Astrocyte of the spinal cord (primary cell): ENCODE measurements at regions not wholly inside any gene's neighbourhood (a gene's known extent, or its start where the extent isn't known, plus 50 kb on each side); places are given as distances from the start of the nearest gene placed in this dataset.

Experiments used
- DNase-seq: peaks from one replicate; pipeline ENCODE4 v3.0.0; 2011; ENCODE audit warnings: low read depth, low spot score
- H3K4me3 ChIP-seq: 2 replicates; pipeline ENCODE4 v1.5.1; 2011; ENCODE audit warnings: low read depth, mild to moderate bottlenecking, low read length, moderate library complexity
- in situ Hi-C: cut with HindIII; loops from 2 replicates; pipeline ENCODE4 v1.10.0; 2017; ENCODE audit warnings: low sequenced_read_pairs
- TF ChIP-seq, protein P1 (sequence below): IDR thresholded peaks from 2 replicates; pipeline ENCODE4 v1.5.1; 2012; ENCODE audit warnings: low read depth, mild to moderate bottlenecking, low read length, inconsistent platforms

DNA sequence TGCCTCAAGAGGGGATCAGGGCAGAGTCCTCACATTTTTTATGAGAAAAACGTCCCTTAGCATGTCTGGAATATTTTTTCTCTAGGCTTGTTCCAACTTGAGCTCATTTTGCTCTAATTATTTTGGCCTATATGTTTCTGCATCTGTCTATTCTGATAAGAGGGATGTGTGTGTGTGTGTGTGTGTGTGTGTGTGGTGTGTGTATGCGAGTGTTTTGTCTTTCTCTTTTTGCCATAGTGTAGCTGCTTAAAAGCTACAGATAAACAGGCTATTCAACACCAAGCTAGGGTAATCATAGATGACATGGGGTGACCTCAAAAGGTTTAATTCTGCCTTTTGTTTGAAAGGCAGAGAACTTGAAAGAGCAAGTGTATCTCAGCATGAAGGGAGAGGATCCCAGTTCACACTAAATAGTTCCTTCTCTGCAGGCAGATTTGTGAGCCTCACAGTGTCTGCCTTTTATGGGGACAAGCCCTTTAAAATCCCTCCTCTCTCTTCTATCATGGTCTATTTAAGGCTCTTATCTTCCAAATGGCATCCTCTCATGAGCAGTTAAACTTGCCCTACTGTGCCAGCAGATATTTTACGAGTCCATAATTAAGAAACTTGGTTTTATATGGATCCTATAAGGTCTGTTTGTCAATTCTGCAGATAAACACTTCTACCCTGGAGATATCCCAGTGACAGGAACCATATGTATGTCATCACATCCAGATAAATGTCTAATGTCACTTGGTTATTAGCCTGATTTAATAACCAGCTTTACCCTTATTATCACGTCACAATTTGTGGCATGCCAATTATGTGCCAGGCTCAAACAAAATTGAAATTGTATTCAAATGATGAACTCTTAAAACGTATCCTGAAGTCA lies 202.9 kb upstream of the MTPN start:
- DNase-seq: no peak
- H3K4me3 ChIP-seq: no peak overlapping the region
- in situ Hi-C loops: no loop called here
- TF ChIP-seq, protein P1, sequence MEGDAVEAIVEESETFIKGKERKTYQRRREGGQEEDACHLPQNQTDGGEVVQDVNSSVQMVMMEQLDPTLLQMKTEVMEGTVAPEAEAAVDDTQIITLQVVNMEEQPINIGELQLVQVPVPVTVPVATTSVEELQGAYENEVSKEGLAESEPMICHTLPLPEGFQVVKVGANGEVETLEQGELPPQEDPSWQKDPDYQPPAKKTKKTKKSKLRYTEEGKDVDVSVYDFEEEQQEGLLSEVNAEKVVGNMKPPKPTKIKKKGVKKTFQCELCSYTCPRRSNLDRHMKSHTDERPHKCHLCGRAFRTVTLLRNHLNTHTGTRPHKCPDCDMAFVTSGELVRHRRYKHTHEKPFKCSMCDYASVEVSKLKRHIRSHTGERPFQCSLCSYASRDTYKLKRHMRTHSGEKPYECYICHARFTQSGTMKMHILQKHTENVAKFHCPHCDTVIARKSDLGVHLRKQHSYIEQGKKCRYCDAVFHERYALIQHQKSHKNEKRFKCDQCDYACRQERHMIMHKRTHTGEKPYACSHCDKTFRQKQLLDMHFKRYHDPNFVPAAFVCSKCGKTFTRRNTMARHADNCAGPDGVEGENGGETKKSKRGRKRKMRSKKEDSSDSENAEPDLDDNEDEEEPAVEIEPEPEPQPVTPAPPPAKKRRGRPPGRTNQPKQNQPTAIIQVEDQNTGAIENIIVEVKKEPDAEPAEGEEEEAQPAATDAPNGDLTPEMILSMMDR: no peak

DNA sequence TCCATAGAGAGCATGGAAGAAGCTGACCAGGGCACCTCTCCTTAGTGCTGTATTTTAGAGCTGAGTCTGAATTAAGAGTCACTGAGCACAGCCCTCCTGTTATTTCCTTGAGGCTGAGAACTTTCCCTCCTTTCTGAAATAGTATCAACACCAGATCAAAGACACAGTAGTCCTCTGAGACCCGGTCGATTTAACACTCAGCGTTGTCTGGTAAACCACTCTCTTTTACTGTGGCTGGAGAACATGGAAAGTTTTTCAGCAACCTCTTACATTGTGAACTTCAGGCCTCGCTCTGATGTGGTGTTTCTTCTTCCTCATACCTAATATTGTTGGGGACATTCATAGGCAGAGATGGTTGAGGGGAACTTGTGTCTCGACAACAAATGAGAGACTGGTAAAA lies 202.0 kb upstream of the MTPN start:
- DNase-seq: no peak
- H3K4me3 ChIP-seq: no peak overlapping the region
- in situ Hi-C loops: no loop called here
- TF ChIP-seq, protein P1: no peak

DNA sequence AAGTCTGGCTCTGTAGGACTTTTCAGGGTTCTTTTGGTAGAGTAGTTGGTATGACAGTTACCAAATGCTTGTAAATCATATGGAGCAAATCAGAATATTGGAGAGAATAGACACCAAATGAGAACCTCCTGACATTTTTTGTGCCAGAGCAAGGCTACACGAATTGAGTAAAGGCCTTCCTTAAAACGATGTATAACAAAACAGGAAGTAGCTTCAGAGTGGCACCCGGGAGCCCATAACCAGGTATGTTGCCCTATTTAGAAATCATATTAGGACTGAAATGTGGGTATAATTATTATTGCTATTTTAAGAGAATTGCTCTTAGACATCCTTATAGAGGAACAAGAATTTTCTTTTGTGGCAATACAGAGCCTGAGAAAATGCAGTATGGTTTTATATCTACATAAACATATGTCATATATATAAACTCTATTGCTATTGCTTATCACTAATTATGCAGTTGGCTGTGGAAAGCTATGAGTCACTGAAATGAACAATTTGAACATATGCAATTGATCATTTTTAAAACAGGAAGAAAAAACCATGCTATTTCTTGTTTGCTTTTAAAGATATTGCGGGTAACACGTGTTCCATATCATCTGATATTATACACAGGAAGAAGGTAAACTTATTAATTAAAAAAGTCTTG lies 197.4 kb upstream of the MTPN start:
- no peak for DNase-seq
- in situ Hi-C loops: no loop called here

DNA sequence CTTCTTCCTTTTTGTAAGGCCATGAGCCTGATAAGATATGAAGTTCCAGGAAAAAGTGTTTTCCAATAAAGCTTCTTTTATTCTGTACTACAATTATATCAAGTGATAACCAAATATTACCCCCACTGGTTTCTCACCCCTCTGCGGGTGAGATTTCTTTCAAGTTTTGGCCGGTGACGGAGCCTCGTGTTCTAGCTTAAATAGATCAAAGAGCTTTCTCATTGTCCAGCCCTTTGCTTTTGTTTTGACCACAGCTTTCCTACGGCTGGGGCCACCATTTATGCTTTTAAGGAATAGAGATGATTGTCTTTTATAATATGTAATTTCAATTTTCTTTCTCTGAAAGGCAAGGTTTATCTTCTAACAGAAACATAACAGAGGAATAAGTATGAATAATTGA lies 196.7 kb upstream of the MTPN start:
- in situ Hi-C loops: no loop called here
- no peak overlapping the region for H3K4me3 ChIP-seq
- TF ChIP-seq, protein P1: no peak
- DNase-seq: no peak

More for the DNA sequence above, 197.4 kb upstream of the MTPN start:
- TF ChIP-seq, protein P1: no peak
- H3K4me3 ChIP-seq: no peak overlapping the region

DNA sequence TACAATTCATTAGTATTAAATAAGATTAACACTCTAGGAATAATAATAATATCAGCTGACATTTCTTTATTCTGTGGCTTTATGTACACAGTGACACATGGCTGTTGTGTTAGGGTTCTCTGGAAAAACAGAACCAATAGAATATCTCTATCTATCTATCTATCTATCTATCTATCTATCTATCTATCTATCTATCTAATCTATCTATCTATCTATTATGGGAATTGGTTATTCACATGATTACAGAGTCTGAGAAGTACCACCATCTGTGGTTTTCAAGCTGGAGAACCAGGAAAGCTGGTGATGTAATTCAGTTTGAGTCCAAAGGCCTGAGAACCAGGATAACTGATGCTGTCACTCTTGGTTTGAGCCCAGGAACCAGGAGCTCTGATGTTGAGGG lies 194.1 kb upstream of the MTPN start:
- H3K4me3 ChIP-seq: no peak overlapping the region
- TF ChIP-seq, protein P1: no peak
- in situ Hi-C loops: no loop called here
- DNase-seq: no peak

DNA sequence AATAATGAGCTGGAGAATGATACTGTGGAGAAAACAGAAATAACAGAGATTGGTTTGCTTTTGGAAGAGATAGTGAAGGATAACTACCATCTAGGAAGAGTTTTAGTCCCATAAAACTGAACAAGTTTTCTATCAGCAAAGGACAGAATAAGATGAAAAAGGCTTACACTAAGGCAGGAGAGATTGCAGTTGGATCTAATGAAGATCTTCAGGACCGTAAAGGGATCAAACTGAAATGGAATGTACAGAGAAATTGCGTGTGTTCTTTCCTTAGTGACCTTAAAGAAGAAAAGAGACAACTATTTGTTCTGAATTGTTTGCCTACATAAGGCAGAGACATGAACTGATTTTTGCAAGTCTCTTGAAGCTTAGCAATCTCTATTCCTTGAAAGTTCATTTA lies 191.7 kb upstream of the MTPN start:
- no peak for DNase-seq
- TF ChIP-seq, protein P1: no peak
- H3K4me3 ChIP-seq: no peak overlapping the region
- in situ Hi-C loops: no loop called here
